HL-60 (cell line): ENCODE measurements at regions not wholly inside any gene's neighbourhood (a gene's known extent, or its start where the extent isn't known, plus 50 kb on each side); places are given as distances from the start of the nearest gene placed in this dataset.

ENCODE experiments used
- GABPA ChIP-seq: IDR thresholded peaks from 2 replicates; pipeline ENCODE4 v1.6.1; 2012; ENCODE audit warnings: low read depth
- POLR2AphosphoS5 ChIP-seq: IDR thresholded peaks from 2 replicates; pipeline ENCODE4 v1.6.1; 2012; ENCODE audit warnings: low read depth
- TF ChIP-seq, protein P1 (sequence below): IDR thresholded peaks from one replicate; pipeline ENCODE4 v1.5.1; 2011; ENCODE audit warnings: low read length, control low read depth, inconsistent platforms; ENCODE audit not compliant: insufficient read depth
- TF ChIP-seq, protein P2 (sequence below): IDR thresholded peaks from 2 replicates; pipeline ENCODE4 v1.6.1; 2012; ENCODE audit warnings: low read depth; ENCODE audit not compliant: insufficient replicate concordance

GRCh38 chr13:99875391-99875790 lies 96.2 kb downstream of the ZIC5 start:
- no peak for TF ChIP-seq GABPA
- TF ChIP-seq, protein P1, sequence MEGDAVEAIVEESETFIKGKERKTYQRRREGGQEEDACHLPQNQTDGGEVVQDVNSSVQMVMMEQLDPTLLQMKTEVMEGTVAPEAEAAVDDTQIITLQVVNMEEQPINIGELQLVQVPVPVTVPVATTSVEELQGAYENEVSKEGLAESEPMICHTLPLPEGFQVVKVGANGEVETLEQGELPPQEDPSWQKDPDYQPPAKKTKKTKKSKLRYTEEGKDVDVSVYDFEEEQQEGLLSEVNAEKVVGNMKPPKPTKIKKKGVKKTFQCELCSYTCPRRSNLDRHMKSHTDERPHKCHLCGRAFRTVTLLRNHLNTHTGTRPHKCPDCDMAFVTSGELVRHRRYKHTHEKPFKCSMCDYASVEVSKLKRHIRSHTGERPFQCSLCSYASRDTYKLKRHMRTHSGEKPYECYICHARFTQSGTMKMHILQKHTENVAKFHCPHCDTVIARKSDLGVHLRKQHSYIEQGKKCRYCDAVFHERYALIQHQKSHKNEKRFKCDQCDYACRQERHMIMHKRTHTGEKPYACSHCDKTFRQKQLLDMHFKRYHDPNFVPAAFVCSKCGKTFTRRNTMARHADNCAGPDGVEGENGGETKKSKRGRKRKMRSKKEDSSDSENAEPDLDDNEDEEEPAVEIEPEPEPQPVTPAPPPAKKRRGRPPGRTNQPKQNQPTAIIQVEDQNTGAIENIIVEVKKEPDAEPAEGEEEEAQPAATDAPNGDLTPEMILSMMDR = no peak
- TF ChIP-seq, protein P2, sequence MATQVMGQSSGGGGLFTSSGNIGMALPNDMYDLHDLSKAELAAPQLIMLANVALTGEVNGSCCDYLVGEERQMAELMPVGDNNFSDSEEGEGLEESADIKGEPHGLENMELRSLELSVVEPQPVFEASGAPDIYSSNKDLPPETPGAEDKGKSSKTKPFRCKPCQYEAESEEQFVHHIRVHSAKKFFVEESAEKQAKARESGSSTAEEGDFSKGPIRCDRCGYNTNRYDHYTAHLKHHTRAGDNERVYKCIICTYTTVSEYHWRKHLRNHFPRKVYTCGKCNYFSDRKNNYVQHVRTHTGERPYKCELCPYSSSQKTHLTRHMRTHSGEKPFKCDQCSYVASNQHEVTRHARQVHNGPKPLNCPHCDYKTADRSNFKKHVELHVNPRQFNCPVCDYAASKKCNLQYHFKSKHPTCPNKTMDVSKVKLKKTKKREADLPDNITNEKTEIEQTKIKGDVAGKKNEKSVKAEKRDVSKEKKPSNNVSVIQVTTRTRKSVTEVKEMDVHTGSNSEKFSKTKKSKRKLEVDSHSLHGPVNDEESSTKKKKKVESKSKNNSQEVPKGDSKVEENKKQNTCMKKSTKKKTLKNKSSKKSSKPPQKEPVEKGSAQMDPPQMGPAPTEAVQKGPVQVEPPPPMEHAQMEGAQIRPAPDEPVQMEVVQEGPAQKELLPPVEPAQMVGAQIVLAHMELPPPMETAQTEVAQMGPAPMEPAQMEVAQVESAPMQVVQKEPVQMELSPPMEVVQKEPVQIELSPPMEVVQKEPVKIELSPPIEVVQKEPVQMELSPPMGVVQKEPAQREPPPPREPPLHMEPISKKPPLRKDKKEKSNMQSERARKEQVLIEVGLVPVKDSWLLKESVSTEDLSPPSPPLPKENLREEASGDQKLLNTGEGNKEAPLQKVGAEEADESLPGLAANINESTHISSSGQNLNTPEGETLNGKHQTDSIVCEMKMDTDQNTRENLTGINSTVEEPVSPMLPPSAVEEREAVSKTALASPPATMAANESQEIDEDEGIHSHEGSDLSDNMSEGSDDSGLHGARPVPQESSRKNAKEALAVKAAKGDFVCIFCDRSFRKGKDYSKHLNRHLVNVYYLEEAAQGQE = no peak
- TF ChIP-seq POLR2AphosphoS5 = no peak
